GM21619 (cell line): ENCODE measurements at regions not wholly inside any gene's neighbourhood (a gene's known extent, or its start where the extent isn't known, plus 50 kb on each side); places are given as distances from the start of the nearest gene placed in this dataset.

ENCODE experiments used
- ATAC-seq: cut with Tn5 transposase; IDR thresholded peaks from one replicate; pipeline ENCODE4 v1.9.1; 2021; ENCODE audit not compliant: unreplicated experiment

DNA sequence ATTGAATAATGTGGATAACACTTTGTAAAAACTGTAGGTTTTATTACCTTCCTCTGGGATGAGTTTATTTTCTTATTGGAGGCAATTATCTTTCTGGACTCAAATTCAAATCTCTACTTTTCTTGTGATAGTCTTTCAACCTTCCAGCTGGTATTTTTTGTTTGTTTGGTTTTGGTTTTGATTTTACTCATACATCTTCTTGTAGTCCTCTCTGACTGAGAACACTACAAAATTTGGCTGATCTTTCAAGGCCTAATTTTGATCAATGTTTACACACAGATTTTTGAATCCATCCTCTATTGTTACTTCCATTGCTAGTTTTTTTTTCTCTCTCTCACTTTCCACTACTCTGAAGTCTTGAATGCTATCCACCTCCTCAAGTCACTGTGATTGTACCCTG is 303.8 kb upstream of the NECTIN3 start:
- peak; percentile 85 for ATAC-seq

DNA sequence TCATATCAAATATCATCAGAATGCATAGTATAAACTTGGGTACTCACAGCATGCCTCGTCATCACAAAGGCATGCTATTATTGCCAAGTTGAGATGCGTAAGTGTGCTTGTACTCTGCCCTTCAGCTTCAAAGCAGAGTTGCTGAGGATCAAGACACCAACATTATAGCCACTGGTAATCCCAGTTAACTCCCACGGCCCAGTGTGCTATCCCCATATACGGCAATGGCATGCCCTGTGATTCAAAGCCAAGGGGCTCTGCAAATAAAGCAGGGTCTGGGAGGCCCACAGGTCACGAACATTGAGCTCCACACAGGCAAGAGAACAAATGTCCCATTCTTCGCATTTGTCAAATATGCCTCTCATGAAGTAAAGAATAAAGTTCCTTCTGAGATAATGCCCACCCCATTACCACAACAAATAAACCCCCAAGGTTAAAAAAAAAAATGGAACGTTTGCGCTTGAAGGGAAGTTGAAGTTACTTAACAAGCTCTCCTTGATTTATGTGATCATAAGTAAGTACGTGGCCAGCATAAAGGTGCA is 298.1 kb upstream of the NECTIN3 start:
- no peak for ATAC-seq

DNA sequence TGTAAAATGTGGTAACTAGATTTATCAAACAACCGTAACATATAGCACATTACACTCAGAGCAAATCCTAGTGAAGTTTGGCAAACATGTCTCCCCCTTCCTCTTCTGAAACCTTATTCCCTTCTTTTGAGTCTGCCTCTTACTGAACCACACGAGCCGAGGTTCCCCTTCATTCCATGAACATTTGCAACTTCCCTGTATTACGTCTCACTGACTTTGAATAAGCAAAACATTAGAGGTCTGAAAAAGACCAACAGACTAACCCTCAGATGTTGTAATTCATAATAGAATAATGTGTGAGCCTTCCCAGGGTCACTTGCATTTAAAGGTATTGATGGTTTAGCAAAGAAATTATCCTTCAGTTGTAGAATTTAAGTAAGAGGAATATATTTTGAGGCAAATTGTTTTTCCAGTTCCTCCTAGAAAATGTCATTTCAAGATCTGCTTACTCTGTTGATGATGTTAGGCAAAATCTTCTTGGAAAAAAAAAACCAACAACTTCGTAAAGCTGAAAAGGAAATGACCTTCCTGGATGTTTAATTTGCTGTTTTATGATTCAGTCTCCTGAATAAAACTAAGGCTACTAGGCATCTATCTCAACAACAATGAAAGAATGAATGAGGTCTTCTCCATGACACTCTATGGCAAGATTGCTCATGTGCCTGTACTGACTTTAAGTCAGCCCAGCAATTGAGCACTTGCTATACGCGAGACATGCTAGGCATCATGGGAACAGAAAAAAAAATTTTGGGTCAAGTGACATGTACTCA is 296.9 kb upstream of the NECTIN3 start:
- no peak for ATAC-seq

DNA sequence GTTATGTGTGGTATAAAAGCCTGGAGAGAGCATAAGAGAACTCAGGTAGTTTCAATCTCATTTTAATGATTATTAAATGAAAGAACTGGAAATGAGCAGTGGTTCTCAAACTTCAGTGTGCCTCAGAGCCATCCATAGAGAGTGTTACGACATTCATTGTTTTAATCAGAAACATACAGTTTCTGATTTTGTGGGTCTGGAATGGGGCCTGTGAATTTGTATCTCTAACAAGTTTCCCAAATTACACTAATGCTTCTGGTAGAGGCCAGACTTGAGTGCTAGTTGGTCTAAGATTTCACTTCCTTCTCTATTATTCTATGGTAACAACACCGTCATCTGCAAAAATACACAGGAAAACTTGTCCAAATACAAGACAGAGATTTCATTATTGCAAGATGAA is 292.0 kb upstream of the NECTIN3 start:
- ATAC-seq: no peak

DNA sequence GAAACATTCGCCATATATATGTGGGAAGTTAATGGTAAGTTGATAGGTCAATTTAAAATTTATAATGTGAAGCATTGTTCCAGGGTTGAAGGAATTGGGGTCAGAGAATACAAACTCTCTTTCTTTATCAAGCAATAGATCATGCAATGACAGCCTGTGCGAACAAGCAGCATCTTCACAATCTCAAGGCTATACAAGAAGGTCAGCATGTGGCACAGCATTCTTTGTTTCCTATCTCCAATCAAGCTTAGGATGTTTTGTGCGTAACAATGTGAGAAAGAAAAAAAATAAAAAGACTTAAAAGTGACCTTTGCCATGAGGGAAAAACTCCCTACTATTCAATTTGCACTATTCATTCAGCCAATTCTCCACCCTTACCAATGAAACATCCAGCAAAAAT is 288.1 kb upstream of the NECTIN3 start:
- ATAC-seq: no peak

DNA sequence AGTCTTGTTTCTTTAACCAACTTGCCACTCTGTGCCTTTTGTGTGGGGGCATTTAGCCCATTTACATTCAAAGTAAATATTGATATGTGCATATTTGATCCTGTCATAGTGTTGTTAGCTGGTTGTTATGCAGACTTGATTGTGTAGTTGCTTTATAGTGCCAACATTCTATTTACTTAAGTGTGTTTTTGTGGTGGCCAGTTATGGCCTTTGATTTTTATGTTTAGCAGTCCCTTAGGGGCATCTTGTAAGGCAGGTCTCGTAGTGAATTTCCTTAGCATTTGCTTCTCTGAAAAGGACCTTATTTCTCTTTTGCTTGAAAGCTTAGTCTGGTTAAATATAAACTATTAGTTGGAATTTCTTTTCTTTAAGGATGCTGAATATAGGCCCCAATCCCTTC is 282.8 kb upstream of the NECTIN3 start:
- ATAC-seq: no peak

DNA sequence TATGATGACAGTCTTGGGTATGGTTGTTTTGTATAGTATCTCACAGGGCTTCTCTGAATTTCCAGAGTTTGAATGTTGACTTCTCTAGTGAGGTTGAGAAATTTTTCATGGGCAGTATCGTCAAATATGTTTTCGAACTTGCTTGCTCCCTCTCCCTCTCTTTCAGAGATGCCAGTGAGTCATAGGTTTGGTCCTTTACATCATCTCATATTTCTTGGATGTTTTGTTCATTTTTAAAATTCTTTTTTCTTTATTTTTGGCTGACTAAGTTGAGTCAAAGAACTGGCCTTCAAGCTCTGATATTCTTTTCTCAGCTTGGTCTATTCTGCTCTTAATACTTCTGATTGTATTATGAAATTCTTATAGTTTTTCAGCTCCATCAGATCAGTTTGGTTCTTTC is 282.3 kb upstream of the NECTIN3 start:
- ATAC-seq: no peak

DNA sequence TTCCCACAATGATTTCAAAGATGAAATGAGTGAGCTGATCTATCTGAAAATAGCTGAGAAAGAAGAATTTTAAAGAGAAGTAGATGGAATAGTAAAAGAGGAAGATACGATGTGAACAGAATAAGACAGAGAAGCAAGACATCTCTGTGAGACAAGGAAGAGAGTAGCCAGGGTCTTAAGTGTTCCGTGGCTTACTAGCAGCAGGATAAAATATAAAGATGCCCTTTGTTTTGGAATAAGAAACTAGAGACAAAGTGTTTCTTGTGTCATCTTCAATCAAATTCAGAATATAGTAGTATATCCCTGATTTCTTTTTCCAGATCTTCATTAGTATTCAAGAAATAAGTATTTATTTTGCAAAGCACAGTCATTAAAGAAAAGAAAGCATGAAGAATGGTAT is 281.0 kb upstream of the NECTIN3 start:
- ATAC-seq: no peak

DNA sequence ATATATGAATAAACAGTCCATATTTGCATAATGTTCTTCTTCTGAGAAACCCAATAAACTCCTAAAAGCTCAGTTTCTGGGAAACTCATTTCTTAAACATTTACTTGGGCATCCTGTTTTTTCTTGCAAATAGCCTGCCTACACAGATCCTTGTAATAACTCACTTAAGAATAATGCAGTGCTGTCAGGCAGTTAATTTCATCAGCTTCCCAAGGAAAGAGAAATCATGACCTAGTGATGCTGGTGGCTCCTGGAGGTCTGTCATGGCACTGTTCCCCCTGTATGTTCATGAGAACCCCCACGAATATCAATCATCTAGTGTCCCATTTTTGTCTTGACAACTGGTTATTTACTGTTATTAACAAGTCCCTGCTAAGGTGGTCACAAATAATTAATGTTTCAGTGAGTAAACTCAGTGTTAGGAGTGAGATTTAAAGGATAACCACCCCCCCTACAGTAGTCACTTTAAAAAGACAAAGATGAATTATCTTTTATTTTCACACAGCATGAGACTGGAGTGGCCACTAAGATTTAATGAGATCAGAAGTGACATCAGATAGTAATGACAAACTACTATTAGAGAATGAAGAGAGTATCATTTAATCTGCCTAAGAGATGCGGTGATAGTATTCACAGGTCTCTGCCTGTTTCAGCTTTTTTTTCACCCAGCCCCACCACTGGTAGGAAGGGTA is 279.5 kb upstream of the NECTIN3 start:
- no peak for ATAC-seq

DNA sequence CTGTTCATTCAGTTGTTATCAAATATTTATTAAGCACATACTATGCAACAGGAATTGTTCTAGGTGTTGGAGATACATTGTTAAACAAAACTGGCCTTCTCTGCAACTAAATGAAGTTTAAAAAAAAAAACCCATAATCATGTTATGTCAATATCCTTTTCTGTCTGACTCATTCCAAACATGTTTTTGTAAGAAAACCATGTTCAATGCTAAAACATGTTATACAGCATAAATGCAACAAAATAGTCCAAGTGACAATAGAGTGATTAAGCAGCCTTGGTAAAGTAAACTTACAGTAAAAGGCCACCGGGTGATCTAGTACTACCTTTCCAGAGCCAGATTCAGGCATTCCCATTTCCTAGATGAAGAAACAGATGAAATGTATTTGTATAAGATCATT is 278.0 kb upstream of the NECTIN3 start:
- no peak for ATAC-seq

DNA sequence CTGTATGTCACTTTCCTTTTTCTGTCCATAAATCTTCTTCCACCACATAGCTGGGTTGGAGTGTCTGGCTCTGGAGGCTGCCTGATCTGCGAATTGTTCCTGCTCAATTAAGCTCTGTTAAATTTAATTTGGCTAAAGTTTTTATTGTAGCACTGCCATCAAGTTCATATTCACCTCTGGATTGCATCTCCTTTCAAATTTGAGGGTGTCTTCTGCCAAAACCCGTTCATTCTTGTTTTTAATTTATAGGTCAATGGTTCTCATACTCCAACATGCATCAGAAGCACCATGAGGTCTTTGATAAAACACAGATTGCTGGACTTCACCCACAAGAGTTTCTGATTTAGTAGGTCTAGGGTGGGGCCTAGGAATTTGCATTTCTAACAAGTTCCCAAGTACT is 276.5 kb upstream of the NECTIN3 start:
- ATAC-seq: no peak

DNA sequence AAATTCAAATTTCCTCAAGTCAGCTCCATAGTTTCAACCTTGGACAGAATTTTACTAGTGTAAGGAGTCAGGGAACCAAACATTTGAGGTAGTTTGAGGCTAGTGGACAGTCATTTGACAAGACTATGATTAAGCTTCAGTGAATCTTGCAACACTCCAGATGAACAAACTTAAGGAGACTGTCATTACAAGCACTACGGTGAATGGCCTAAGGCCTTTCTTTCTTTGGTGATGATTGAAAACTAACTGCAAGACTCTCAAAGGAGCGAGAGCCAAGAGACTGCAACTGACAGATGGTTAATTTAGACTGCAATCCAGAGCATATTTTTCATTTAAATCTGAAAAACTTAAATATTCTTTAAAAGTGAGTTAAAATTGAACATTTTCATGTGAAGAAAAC is 272.3 kb upstream of the NECTIN3 start:
- no peak for ATAC-seq

DNA sequence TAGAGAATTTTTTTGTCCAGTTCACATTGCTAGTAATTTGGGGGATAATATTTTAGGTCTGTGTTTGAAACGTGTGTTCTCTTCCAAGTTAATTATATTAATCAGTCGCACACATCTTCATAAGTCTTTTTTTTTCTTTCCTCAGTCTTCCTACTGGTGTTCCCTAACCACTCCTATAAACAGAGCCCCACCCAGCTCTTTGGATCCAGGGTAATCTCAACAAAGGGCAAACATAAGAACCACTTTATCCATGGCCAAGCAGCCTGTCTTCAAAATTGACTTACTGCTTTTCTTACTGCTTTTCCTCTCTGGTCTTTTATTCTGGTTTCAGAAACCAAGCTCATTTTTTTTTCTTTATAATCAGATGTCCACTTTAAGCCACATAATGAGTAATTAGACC is 266.8 kb upstream of the NECTIN3 start:
- no peak for ATAC-seq

DNA sequence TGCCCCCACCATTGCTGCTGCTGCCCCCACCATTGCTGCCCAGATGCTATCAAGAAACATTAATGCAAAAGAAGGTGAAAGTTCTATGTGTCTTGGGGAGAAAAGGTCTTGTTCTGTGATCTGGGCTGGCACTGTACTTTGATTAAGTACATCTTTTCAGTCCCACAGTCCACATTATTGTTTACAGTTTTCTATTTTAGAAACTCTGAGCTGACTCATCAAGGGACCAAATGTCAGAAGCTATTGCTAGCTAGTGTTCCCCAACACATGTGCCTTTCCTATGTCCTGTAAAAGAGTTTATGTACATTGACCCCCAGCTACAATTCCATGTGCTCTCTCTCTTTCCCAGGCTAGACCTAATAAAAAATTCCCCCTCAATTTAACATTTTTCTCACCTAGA is 264.7 kb upstream of the NECTIN3 start:
- no peak for ATAC-seq

DNA sequence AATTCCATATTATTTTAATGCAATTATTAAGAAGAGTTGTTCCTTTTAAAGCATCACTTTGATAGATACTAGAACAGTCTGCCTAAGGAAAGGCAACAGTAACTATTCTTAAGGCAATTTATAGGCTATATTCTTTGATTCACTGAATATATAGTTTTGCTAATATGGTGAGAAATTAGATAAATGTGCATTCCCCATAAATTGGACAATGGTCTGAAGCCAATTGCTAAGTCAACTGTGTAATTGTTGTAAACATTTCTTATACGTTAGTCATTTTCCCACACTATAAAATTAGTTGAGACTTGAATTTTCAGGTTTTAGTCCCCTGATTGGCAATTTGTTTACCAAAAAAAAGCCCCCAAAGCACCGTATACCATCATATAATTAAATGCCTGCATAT is 263.0 kb upstream of the NECTIN3 start:
- ATAC-seq: no peak

DNA sequence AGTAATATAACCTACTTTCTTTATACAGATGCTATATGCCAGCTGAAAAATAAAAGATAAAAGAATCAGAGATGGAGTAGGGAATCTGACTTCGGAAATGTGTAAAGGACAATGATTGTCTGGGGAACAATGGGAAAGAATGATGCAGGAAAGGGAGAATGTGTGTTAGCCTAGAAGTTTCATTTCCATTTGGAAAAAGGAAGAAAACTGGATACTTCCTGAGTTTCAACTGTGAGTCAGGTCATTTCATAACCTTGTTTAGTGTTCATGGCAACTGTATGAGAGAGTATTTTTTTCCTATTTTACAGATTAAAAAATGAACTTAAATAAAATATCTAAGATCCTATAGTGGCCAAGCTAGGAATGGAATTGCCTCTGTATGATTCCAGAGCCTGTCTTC is 261.3 kb upstream of the NECTIN3 start:
- ATAC-seq: no peak

DNA sequence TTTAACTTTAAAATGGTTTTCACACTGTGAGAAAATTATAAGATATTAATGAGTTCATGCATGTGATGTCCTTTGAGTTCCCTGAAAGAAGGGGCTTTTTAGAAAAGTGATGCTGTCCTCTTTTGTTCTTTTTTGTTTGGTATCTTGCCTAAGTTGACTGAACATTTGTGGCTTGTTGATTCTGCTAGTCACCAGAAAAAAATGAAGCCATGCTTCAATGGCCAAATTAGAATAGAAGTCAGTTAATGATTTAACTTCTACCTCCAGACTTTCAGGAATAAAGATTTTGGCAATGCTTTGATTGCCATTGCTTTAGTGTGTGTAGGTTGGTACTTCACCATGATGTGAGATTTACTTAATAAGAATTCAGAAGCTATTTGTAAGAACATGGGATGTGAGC is 260.6 kb upstream of the NECTIN3 start:
- no peak for ATAC-seq

DNA sequence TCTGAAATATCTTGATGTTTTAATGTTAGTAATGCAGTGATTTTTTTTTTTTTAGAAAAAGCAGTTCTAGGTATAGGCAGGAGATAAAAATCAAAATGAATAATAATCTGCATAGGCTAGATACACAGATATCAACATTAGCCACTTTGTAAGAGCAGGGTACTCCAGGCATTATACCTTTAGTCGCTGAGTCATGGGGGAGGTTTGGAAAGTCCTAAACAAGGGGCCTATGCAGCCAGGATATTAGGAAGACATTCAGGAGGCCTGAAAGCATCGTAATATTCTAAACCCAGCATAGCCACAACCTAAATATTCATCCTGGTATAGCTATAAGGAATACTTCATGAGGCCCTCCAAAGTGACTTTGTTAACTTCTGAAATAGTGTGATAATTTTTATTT is 258.1 kb upstream of the NECTIN3 start:
- no peak for ATAC-seq

DNA sequence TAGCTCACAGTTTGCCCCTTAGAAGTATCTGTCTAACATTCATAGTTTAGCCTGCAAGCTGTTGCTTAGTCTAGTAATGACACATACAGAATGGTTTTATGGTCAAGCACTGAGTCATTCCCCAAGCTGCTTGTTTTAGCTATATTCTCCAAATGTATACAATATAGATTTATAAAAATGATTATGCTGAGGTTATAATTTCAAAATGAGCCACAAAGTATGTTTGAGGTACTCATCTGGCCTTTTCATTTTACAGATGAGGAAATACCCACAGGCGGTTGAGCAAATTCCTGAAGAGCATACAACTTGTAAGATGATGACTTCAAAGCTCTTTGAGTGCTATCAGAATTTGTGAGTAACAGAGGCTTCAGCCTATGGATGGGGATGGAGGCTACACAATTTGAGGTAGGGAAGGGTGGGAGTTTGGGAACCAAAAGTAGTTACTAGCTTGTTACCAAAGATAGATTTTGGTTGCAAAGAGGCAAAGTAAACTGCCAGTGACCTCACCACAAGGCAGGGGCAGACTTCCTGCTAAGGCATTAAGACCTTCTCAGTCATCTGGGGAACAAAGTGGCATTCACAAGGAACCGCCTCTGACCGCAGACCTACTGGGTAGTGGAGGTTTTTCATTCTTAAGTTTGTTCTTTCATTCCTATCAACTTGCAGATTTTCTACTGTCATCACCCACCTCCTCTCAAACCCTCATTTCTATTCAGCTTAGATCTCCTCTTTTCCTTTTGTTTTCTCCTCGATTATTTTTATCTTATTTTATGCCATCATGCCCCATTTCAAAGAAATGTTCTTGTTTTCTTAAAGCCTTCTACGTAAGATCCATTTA is 257.2 kb upstream of the NECTIN3 start:
- peak; percentile 75 for ATAC-seq

DNA sequence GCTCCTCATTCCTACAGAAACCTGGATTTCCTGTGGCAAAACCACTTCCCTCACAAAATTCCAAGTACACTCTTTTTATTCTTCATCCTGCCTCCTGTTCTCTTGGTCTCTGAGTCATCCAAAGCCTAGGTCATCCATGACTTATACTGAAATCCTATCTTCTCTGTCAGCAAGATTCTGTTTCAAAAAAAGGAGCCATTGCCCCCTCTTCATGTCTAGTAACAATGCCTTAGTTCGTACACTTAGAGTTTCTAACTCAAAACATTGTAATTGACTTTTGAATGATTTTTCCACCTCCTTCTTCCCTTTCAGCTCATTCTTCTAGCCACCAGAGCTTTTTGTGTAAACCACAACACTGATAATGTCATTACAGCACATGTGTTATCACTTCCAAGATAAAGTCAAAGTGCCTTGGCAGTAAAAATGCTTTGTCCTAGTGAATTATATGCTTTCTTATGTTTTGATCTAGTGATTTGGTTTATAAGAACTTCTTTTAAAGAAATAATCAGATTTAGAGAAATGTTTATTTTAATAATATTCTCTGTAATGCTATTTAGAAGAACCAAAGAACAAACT is 256.5 kb upstream of the NECTIN3 start:
- ATAC-seq: no peak

DNA sequence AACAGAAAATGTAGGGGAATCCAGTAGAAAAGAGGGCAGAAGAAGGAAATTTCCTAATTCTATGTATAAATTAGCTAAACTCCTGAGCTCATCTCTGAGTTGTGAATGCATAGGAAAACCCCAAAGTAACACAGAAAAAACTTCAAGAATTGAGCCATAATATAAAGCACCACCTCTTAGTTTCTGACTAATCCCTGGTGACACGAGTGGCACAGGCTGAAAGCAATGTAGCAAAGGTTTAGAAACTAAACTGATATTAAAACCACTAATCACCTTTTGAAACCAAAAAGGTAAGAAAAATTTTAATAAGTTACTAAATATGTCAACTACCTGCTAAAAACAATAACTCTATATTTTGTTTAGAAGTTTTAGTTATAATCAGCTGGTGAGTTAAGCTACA is 255.6 kb upstream of the NECTIN3 start:
- ATAC-seq: peak; percentile 51
